ENCODE measurements at regions not wholly inside any gene's neighbourhood (a gene's known extent, or its start where the extent isn't known, plus 50 kb on each side); places are given as distances from the start of the nearest gene placed in this dataset.

DNA sequence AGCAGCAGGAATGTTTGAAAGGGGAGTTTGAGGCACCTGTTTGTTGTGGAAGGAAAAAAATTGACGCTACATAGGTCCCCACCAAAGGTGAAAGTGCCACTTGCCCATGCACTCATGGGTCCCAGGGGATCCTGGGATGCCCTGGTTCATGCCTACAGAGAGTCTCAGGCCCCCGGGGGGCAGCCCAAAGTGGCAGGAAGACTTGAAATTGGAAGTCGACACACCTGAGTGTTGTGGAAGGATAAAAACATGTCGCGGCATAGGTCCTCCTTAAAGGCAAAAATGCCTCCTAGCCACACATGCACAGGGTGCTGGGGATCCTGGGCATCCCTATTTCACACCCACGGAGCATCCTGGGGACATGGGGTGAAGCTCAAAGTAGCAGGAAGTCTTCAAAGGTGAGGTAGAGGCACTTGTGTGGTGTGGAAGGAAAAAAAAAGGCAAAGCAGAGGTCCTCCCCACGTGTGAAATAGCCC, 576.1 kb downstream of the ALG10 start:
- Histone ChIP-seq H3K4me3 (no peak overlapping the region), H3K36me3 (no peaks in the 10 kb centered on the region), H3K27ac (no peak overlapping the region), H3K27me3 (replicated peaks; ENCODE audit: insufficient read depth) (no peaks in the 10 kb centered on the region), H3K4me1 (ENCODE audit: control insufficient read depth in 1 of 2, low read depth in 2 of 2) (no peaks in the 10 kb centered on the region), H3K9me3 (peaks cover 39% of the 10 kb centered on the region)
- DNase-seq (ENCODE audit: low spot score) (no peak), ATAC-seq (ENCODE audit: insufficient number of reproducible peaks, low FRiP score, low read depth) (no peak)
- TF ChIP-seq, protein P1, sequence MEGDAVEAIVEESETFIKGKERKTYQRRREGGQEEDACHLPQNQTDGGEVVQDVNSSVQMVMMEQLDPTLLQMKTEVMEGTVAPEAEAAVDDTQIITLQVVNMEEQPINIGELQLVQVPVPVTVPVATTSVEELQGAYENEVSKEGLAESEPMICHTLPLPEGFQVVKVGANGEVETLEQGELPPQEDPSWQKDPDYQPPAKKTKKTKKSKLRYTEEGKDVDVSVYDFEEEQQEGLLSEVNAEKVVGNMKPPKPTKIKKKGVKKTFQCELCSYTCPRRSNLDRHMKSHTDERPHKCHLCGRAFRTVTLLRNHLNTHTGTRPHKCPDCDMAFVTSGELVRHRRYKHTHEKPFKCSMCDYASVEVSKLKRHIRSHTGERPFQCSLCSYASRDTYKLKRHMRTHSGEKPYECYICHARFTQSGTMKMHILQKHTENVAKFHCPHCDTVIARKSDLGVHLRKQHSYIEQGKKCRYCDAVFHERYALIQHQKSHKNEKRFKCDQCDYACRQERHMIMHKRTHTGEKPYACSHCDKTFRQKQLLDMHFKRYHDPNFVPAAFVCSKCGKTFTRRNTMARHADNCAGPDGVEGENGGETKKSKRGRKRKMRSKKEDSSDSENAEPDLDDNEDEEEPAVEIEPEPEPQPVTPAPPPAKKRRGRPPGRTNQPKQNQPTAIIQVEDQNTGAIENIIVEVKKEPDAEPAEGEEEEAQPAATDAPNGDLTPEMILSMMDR (IDR thresholded peaks at IDR 0.05) = no peak

DNA sequence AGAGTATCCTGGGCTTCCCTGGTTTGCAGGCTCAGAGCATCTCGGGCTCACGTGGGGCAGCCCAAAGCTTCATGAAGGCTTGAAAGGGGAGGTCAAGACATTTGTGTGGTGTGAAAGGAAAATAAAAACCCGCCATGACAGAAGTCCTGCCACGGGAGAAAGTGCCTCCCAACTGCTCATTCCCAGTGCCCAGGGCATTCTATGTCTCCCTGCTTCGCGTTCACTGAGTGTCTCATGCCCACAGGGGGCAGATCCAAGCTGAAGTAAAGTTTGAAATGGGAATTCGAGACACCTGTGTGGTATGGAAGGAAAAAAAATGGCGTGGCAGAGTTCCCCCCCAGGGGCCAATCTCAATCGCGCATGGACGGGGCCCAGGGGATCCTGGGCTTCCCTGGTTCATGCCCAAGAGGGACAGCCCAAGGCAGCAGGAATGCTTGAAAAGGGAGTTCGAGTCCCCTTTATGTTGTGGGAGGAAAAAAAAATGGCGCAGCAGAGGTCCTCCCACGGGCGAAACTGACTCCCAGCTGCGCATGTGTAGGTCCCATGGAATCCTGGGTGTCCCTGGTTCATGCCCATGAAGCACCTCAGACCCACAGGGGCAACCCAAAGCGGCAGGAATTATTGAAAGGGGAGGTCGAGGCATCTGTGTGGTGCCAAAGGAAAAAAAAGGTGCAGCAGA, 576.7 kb downstream of the ALG10 start:
- DNase-seq (ENCODE audit: low spot score) = no peak
- Histone ChIP-seq H3K4me1 (ENCODE audit: control insufficient read depth in 1 of 2, low read depth in 2 of 2) (no peaks in the 10 kb centered on the region), H3K9me3 (peaks cover 33% of the 10 kb centered on the region), H3K4me3 (no peak overlapping the region), H3K36me3 (no peaks in the 10 kb centered on the region), H3K27me3 (replicated peaks; ENCODE audit: insufficient read depth) (no peaks in the 10 kb centered on the region), H3K27ac (no peak overlapping the region)
- TF ChIP-seq, protein P1 (IDR thresholded peaks at IDR 0.05) = no peak
- ATAC-seq (ENCODE audit: insufficient number of reproducible peaks, low FRiP score, low read depth) = no peak

DNA sequence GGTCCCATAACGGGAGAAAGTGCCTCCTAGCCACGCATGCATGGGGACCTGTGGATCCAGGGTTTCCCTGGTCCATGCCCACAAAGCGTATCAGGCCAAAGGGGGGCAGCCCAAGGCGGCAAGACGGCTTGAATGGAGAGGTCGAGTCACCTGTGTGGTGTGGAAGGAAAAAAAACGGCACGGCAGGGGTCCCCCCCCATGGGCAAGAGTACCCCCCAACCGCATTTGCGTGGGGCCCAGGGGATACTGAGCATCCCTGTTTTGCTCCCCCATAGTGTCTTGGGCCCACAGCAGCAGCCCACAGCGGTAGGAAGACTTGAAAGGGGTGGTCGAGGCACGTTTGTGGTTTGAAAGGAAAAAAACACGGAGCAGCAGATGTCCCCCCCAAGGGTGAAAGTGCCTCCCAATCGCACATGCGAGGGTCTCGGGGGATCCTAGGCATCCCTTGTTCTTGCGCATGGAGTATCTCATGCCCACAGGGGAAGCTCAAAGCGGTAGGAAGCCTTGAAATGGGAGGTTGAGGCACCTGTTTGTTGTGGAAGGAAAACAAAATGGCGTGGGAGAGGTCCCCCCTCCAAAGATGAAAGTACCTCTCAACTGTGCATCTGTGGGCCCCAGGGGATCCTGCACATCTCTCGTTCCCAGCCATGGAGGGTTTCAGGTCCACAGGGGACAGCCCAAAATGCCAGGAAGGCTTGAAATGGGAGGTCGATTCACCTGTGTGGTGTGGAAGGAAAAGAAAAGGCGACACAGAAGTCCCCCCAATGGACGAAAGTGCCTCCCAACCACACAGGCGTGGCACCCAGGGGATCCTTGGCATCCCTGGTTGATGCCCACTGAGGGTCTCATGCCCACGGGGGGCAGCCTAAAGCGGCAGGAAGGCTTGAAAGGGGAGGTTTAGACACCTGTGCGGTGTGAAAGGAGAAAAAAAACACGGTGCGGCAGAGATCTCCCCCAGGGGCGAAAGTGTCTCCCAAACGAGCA, 577.5 kb downstream of the ALG10 start:
- Histone ChIP-seq H3K9me3 (peaks cover 25% of the 10 kb centered on the region), H3K27me3 (replicated peaks; ENCODE audit: insufficient read depth) (no peaks in the 10 kb centered on the region), H3K27ac (no peak overlapping the region), H3K36me3 (no peaks in the 10 kb centered on the region), H3K4me1 (ENCODE audit: control insufficient read depth in 1 of 2, low read depth in 2 of 2) (no peaks in the 10 kb centered on the region), H3K4me3 (no peak overlapping the region)
- DNase-seq (ENCODE audit: low spot score) (no peak), ATAC-seq (ENCODE audit: insufficient number of reproducible peaks, low FRiP score, low read depth) (no peak)
- TF ChIP-seq, protein P1 (IDR thresholded peaks at IDR 0.05) = no peak

DNA sequence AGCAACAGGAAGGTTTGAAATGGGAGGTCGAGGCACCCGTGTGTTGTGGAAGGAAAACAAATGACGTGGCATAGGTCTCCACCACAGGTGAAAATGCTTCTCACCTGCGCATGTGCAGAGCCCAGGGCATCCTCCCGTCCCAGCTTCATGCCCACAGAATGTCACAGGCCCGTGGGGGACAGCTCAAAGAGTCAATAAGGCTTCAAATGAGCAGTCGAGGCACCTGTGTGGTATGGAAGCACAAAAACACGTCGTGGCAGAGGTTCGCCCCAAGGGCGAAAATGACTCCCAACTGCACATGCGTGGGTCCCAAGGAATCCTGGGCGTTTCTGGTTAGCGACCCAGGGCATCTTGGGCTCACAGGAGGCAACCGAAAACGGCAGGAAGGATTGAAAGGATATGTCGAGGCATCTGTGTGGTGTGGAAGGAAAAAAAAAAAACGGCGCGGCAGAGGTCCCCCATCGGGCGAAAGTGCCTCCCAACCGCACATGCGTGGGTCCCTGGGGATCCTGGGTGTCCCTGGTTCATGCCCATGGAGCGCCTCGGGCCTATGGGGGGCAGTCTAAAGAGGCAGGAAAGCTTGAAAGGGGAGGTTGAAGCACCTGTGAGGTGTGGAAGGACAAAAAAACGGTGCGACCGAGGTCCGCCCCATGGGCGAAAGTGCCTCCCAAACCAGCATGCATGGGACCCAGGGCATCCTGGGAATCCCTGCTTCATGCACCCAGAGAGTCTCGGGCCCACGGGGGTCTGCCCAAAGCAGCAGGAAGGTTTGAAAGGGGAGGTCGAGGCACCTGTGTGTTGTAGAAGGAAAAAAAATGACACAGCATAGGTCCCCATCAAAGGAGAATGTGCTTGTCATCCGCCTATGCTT, 578.5 kb downstream of the ALG10 start:
- no peak for ATAC-seq (ENCODE audit: insufficient number of reproducible peaks, low FRiP score, low read depth)
- Histone ChIP-seq H3K4me3 (no peak overlapping the region), H3K27me3 (replicated peaks; ENCODE audit: insufficient read depth) (no peaks in the 10 kb centered on the region), H3K4me1 (ENCODE audit: control insufficient read depth in 1 of 2, low read depth in 2 of 2) (no peaks in the 10 kb centered on the region), H3K9me3 (peaks cover 15% of the 10 kb centered on the region), H3K27ac (no peak overlapping the region), H3K36me3 (no peaks in the 10 kb centered on the region)
- TF ChIP-seq, protein P1 (IDR thresholded peaks at IDR 0.05) = no peak
- DNase-seq (ENCODE audit: low spot score) = no peak

Measured in thoracic aorta (tissue), 2 donors.